Panc1 (cell line): ENCODE measurements at regions not wholly inside any gene's neighbourhood (a gene's known extent, or its start where the extent isn't known, plus 50 kb on each side); places are given as distances from the start of the nearest gene placed in this dataset.

Source experiments
- ATAC-seq: fragments of 200-7000 bp; cut with Tn5 transposase; 2 replicates; pipeline ENCODE4 v1.9.1; 2020; ENCODE audit warnings: mild to moderate bottlenecking, moderate library complexity
- BruUV-seq: library from RNA; stranded (reverse); fragments of 400-500 nt; replicated peaks from 2 replicates; lab custom pipeline; 2021; lab: Mats Ljungman, UMichigan
- CTCF ChIA-PET: fragments of 300-600 bp; sonication (Branson Sonifier 250); formaldehyde crosslinking; loops from one replicate; lab custom pipeline; 2022; ENCODE audit warnings: antibody characterized with exemption; lab: Charles Lee
- POLR2A ChIA-PET: fragments of 300-600 bp; sonication (Branson Sonifier 250); formaldehyde crosslinking; loops from one replicate; lab custom pipeline; 2022; ENCODE audit warnings: antibody characterized with exemption; lab: Charles Lee
- DNase-seq: peaks from one replicate; pipeline ENCODE4 v3.0.0-alpha.2; 2010; ENCODE audit warnings: low read depth, low spot score
- H3K27ac ChIP-seq: 2 replicates; pipeline ENCODE4 v1.5.1; 2011; ENCODE audit warnings: mild to moderate bottlenecking, low read length, inconsistent platforms
- H3K27me3 ChIP-seq: fragments of 200-500 bp; sonication (Bioruptor generic); 2 replicates; pipeline ENCODE4 v1.6.0; 2014; ENCODE audit warnings: low read length, inconsistent platforms; ENCODE audit not compliant: control insufficient read depth, insufficient read depth
- H3K36me3 ChIP-seq: fragments of 200-500 bp; sonication (Bioruptor generic); 2 replicates; pipeline ENCODE4 v1.5.1; 2014; ENCODE audit warnings: inconsistent platforms, mild to moderate bottlenecking, low read length, moderate library complexity; ENCODE audit not compliant: control insufficient read depth, insufficient read depth
- H3K4me1 ChIP-seq: 2 replicates; pipeline ENCODE4 v1.5.1; 2011; ENCODE audit warnings: inconsistent platforms, mild to moderate bottlenecking, low read length, moderate library complexity; ENCODE audit not compliant: control insufficient read depth, insufficient read depth
- H3K4me3 ChIP-seq, 2 experiments: 2 replicates each; pipeline ENCODE4 v1.5.1; 2011 to 2012; ENCODE audit warnings: low read depth in 2 of 2, low read length in 2 of 2, mild to moderate bottlenecking in 2 of 2, inconsistent platforms in 1 of 2, moderate library complexity in 1 of 2
- H3K9me3 ChIP-seq: fragments of 200-500 bp; sonication (Bioruptor generic); 2 replicates; pipeline ENCODE4 v1.5.1; 2014; ENCODE audit warnings: low read depth, mild to moderate bottlenecking, inconsistent platforms, low read length, moderate library complexity; ENCODE audit not compliant: control insufficient read depth, insufficient read depth
- POLR2AphosphoS5 ChIP-seq: IDR thresholded peaks from 2 replicates; pipeline ENCODE4 v1.6.1; 2012; ENCODE audit warnings: mild to moderate bottlenecking, low read depth, low read length, moderate library complexity
- SIN3A ChIP-seq: IDR thresholded peaks from 2 replicates; pipeline ENCODE4 v1.6.1; 2012; ENCODE audit warnings: low read depth, mild to moderate bottlenecking, low read length, moderate library complexity, borderline replicate concordance; ENCODE audit not compliant: insufficient read depth
- TCF7L2 ChIP-seq: IDR thresholded peaks from 2 replicates; pipeline ENCODE4 v1.6.1; 2011; ENCODE audit warnings: mild to moderate bottlenecking, low read depth, low read length, inconsistent platforms
- in situ Hi-C: cut with HindIII; loops from 2 replicates; pipeline ENCODE4 v1.10.0; 2016; ENCODE audit warnings: low sequenced_read_pairs, low pct_unique_long_range_greater_than_20kb
- intact Hi-C: fragments of 100-400 bp; cut with micrococcal nuclease; formaldehyde crosslinking; loops from one replicate; pipeline ENCODE4 v1.10.0; 2022; ENCODE audit not compliant: unreplicated experiment
- TF ChIP-seq, protein P1 (sequence below): fragments of 450-650 bp; IDR thresholded peaks from 2 replicates; pipeline ENCODE4 v1.5.1; 2017; ENCODE audit warnings: mild to moderate bottlenecking
- TF ChIP-seq, protein P2 (sequence below), 2 experiments: IDR thresholded peaks; 2 replicates each; pipeline ENCODE4 v1.6.1; 2011 to 2012; ENCODE audit warnings: low read depth in 2 of 2, control low read depth in 1 of 2, low read length in 1 of 2, mild to moderate bottlenecking in 1 of 2, moderate library complexity in 1 of 2; ENCODE audit not compliant: insufficient read depth in 1 of 2

DNA sequence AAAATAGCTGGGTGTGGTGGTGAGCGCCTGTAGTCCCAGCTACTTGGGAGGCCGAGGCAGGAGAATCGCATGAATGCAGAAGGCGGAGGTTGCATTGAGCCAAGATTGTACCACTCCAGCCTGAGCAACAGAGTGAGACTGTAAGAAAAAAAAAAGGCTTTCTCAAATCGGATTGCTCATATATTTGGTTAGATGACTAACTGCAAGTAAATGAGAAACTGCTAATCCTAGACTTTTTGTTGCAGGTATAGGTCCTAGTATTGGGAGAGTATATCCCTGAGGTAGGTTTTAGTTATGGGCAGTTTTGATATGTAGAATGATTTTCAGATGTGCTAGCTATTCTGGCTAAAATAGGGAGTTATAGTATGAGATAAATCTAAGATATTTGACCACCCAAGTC is 944.8 kb downstream of the DNAH5 start:
- BruUV-seq = no TSS peak
- H3K4me1 ChIP-seq = no peaks in the 10 kb centered on the region
- ChIA-PET POLR2A (no interaction called here), CTCF (no interaction called here)
- no peaks in the 10 kb centered on the region for H3K27me3 ChIP-seq
- no peaks in the 10 kb centered on the region for H3K36me3 ChIP-seq
- intact Hi-C loops = no loop called here
- H3K9me3 ChIP-seq = no peaks in the 10 kb centered on the region
- in situ Hi-C loops = no loop called here
- H3K27ac ChIP-seq = no peak overlapping the region
- TF ChIP-seq, protein P1, sequence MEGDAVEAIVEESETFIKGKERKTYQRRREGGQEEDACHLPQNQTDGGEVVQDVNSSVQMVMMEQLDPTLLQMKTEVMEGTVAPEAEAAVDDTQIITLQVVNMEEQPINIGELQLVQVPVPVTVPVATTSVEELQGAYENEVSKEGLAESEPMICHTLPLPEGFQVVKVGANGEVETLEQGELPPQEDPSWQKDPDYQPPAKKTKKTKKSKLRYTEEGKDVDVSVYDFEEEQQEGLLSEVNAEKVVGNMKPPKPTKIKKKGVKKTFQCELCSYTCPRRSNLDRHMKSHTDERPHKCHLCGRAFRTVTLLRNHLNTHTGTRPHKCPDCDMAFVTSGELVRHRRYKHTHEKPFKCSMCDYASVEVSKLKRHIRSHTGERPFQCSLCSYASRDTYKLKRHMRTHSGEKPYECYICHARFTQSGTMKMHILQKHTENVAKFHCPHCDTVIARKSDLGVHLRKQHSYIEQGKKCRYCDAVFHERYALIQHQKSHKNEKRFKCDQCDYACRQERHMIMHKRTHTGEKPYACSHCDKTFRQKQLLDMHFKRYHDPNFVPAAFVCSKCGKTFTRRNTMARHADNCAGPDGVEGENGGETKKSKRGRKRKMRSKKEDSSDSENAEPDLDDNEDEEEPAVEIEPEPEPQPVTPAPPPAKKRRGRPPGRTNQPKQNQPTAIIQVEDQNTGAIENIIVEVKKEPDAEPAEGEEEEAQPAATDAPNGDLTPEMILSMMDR = no peak
- TF ChIP-seq, protein P2, sequence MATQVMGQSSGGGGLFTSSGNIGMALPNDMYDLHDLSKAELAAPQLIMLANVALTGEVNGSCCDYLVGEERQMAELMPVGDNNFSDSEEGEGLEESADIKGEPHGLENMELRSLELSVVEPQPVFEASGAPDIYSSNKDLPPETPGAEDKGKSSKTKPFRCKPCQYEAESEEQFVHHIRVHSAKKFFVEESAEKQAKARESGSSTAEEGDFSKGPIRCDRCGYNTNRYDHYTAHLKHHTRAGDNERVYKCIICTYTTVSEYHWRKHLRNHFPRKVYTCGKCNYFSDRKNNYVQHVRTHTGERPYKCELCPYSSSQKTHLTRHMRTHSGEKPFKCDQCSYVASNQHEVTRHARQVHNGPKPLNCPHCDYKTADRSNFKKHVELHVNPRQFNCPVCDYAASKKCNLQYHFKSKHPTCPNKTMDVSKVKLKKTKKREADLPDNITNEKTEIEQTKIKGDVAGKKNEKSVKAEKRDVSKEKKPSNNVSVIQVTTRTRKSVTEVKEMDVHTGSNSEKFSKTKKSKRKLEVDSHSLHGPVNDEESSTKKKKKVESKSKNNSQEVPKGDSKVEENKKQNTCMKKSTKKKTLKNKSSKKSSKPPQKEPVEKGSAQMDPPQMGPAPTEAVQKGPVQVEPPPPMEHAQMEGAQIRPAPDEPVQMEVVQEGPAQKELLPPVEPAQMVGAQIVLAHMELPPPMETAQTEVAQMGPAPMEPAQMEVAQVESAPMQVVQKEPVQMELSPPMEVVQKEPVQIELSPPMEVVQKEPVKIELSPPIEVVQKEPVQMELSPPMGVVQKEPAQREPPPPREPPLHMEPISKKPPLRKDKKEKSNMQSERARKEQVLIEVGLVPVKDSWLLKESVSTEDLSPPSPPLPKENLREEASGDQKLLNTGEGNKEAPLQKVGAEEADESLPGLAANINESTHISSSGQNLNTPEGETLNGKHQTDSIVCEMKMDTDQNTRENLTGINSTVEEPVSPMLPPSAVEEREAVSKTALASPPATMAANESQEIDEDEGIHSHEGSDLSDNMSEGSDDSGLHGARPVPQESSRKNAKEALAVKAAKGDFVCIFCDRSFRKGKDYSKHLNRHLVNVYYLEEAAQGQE (IDR thresholded peaks at IDR 0.05; ENCODE audit: insufficient read depth in 1 of 2, low read depth in 2 of 2, low read length in 1 of 2) = no peak
- no peak for TF ChIP-seq POLR2AphosphoS5
- no peak for TF ChIP-seq TCF7L2
- no peak for TF ChIP-seq SIN3A
- ATAC-seq (no peak), DNase-seq (no peak)
- H3K4me3 ChIP-seq = no peak overlapping the region

DNA sequence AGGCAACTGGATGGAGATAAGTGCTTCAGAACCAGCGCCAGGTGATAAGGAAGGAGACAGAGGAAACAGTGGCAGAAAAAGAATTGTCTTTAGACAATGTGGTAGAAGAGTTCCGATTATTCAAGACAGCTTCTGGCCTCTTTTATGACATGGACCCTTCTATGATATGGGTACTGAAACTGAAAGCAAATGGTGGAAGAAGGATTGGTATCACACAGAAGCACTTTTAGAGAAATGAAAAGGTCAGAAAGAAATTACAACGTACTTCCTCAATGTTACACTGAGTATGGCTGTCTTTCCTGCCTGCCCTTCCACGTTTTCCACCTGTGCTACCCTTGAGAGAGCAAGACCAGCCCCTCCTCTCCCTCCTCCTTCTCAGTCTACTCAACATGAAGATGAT is 959.3 kb downstream of the DNAH5 start:
- ATAC-seq = no peak
- in situ Hi-C loops (no loop called here), intact Hi-C loops (no loop called here)
- TF ChIP-seq TCF7L2 = no peak
- TF ChIP-seq POLR2AphosphoS5 = no peak
- TF ChIP-seq, protein P1 = no peak
- TF ChIP-seq, protein P2 (IDR thresholded peaks at IDR 0.05; ENCODE audit: insufficient read depth in 1 of 2, low read depth in 2 of 2, low read length in 1 of 2) = no peak
- TF ChIP-seq SIN3A = no peak
- no peak for DNase-seq
- no peak overlapping the region for H3K27ac ChIP-seq
- no peaks in the 10 kb centered on the region for H3K9me3 ChIP-seq
- H3K4me3 ChIP-seq = no peak overlapping the region
- no peaks in the 10 kb centered on the region for H3K27me3 ChIP-seq
- BruUV-seq = no TSS peak
- H3K36me3 ChIP-seq = no peaks in the 10 kb centered on the region
- ChIA-PET POLR2A (no interaction called here), CTCF (no interaction called here)
- no peaks in the 10 kb centered on the region; the same call in 1 of the 2 replicates for H3K4me1 ChIP-seq
